SK-N-SH (cell line): ENCODE measurements at regions not wholly inside any gene's neighbourhood (a gene's known extent, or its start where the extent isn't known, plus 50 kb on each side); places are given as distances from the start of the nearest gene placed in this dataset.

Experiments used
- CTCF ChIA-PET: fragments of 300-600, 350-600 bp; formaldehyde crosslinking; extraction: SDS; loops from one replicate; lab custom pipeline; 2021; lab: Yijun Ruan, JAX
- POLR2A ChIA-PET: fragments of 350-600 bp; sonication (Branson Sonifier 250); formaldehyde crosslinking; extraction: SDS; loops from one replicate; lab custom pipeline; 2020; ENCODE audit warnings: antibody characterized with exemption, inconsistent platforms; lab: Yijun Ruan, JAX
- DNase-seq: peaks from one replicate; pipeline ENCODE4 v3.0.0; 2012
- H2AFZ ChIP-seq: fragments of 200-600 bp; sonication (generic); 2 replicates; pipeline ENCODE4 v1.8.1; 2016; ENCODE audit warnings: antibody characterized with exemption, mild to moderate bottlenecking, low read depth
- H3F3A ChIP-seq: fragments of 200-600 bp; sonication (generic); replicated peaks from 2 replicates; pipeline ENCODE3; 2016; ENCODE audit warnings: antibody characterized with exemption, mild to moderate bottlenecking; ENCODE audit not compliant: insufficient read depth
- H3K27ac ChIP-seq, 2 experiments: fragments of 200-500 bp in 1 of 2; fragments of 200-600 bp in 1 of 2; sonication (Bioruptor generic) in 1 of 2; sonication (generic), shearing (Covaris generic) in 1 of 2; 2 replicates each; pipeline versions ENCODE4 v1.5.1 to v1.6.1; 2014 to 2016; ENCODE audit warnings: low read depth in 2 of 2, inconsistent platforms in 1 of 2, low read length in 1 of 2, mild to moderate bottlenecking in 1 of 2, mixed read lengths in 1 of 2
- H3K27me3 ChIP-seq: fragments of 200-600 bp; sonication (generic), shearing (Covaris generic); 2 replicates; pipeline ENCODE4 v1.6.1; 2016; ENCODE audit warnings: mixed run types; ENCODE audit not compliant: insufficient read depth
- H3K36me3 ChIP-seq, 2 experiments: fragments of 200-500 bp in 1 of 2; fragments of 200-600 bp in 1 of 2; sonication (Bioruptor generic) in 1 of 2; sonication (generic) in 1 of 2; replicated peaks in 1 of 2; 2 replicates each; pipeline versions ENCODE3 to v1.5.1; 2014 to 2016; ENCODE audit warnings: low read length in 1 of 2, mild to moderate bottlenecking in 1 of 2; ENCODE audit not compliant: insufficient read depth in 2 of 2, control insufficient read depth in 1 of 2
- H3K4me1 ChIP-seq, 2 experiments: fragments of 200-500 bp in 1 of 2; fragments of 200-600 bp in 1 of 2; sonication (Bioruptor generic) in 1 of 2; sonication (generic), shearing (Covaris generic) in 1 of 2; 2 replicates each; pipeline versions ENCODE4 v1.5.1 to v1.6.1; 2014 to 2016; ENCODE audit warnings: low read depth in 1 of 2, low read length in 1 of 2, mixed run types in 1 of 2; ENCODE audit not compliant: insufficient read depth in 2 of 2, control insufficient read depth in 1 of 2
- H3K4me2 ChIP-seq: fragments of 200-600 bp; sonication (generic), shearing (Covaris generic); 2 replicates; pipeline ENCODE4 v1.6.1; 2017; ENCODE audit warnings: mixed run types
- H3K4me3 ChIP-seq, 2 experiments: fragments of 200-500 bp in 1 of 2; fragments of 200-600 bp in 1 of 2; sonication (Bioruptor generic) in 1 of 2; sonication (generic), shearing (Covaris generic) in 1 of 2; 2 replicates each; pipeline versions ENCODE4 v1.5.1 to v1.8.1; 2014 to 2016; ENCODE audit warnings: low read depth in 2 of 2, inconsistent platforms in 1 of 2, low read length in 1 of 2, mild to moderate bottlenecking in 1 of 2, mixed read lengths in 1 of 2, moderate library complexity in 1 of 2
- H3K79me2 ChIP-seq: fragments of 200-600 bp; sonication (generic); 2 replicates; pipeline ENCODE4 v1.8.1; 2017; ENCODE audit warnings: mild to moderate bottlenecking; ENCODE audit not compliant: insufficient read depth
- H3K9ac ChIP-seq: fragments of 200-600 bp; sonication (generic); 2 replicates; pipeline ENCODE4 v1.6.1; 2017; ENCODE audit warnings: mixed run types
- H3K9me2 ChIP-seq: fragments of 200-600 bp; sonication (generic); 2 replicates; pipeline ENCODE4 v1.6.1; 2017; ENCODE audit warnings: mixed run types
- H3K9me3 ChIP-seq: fragments of 200-600 bp; sonication (generic); 2 replicates; pipeline ENCODE4 v1.6.1; 2017; ENCODE audit warnings: mixed run types, mild to moderate bottlenecking, moderate library complexity
- H4K20me1 ChIP-seq: fragments of 200-600 bp; sonication (generic); 2 replicates; pipeline ENCODE4 v1.6.1; 2017; ENCODE audit warnings: mild to moderate bottlenecking, mixed run types; ENCODE audit not compliant: insufficient read depth
- CHD2 ChIP-seq: fragments of 150-350 bp; IDR thresholded peaks from 2 replicates; pipeline ENCODE4 v1.6.1; 2018; ENCODE audit warnings: low read length; ENCODE audit not compliant: partially characterized antibody
- EP300 ChIP-seq, 2 experiments: IDR thresholded peaks; 2 replicates each; pipeline versions ENCODE4 v1.4.0 to v1.6.1; 2012; ENCODE audit warnings: borderline replicate concordance in 1 of 2, low read depth in 1 of 2, low read length in 1 of 2
- FOSL2 ChIP-seq: IDR thresholded peaks from 2 replicates; pipeline ENCODE4 v1.4.0; 2012; ENCODE audit warnings: low read depth, mild to moderate bottlenecking, moderate library complexity, borderline replicate concordance
- FOXM1 ChIP-seq: IDR thresholded peaks from 2 replicates; pipeline ENCODE4 v1.4.0; 2012; ENCODE audit warnings: low read depth, mild to moderate bottlenecking
- MEF2A ChIP-seq: IDR thresholded peaks from 2 replicates; pipeline ENCODE4 v1.4.0; 2012; ENCODE audit warnings: low read depth, borderline replicate concordance
- MXI1 ChIP-seq: IDR thresholded peaks from 2 replicates; pipeline ENCODE4 v1.6.1; 2012; ENCODE audit warnings: mild to moderate bottlenecking, low read depth, low read length, improper control_type of control experiment
- NRF1 ChIP-seq: IDR thresholded peaks from 2 replicates; pipeline ENCODE4 v1.6.1; 2012; ENCODE audit warnings: low read depth, mild to moderate bottlenecking, low read length
- RXRA ChIP-seq: IDR thresholded peaks from 2 replicates; pipeline ENCODE4 v1.4.0; 2012; ENCODE audit warnings: low read depth, mild to moderate bottlenecking, borderline replicate concordance
- TAF1 ChIP-seq: IDR thresholded peaks from 2 replicates; pipeline ENCODE4 v1.6.1; 2012; ENCODE audit warnings: low read depth, mild to moderate bottlenecking, low read length, moderate library complexity, borderline replicate concordance
- TCF12 ChIP-seq: IDR thresholded peaks from 2 replicates; pipeline ENCODE4 v1.4.0; 2012
- WGBS: methylation state at CpG from one replicate; pipeline ENCODE4 v1.1.6; 2017; ENCODE audit warnings: low lambda C conversion rate; 5-methylcytosine and 5-hydroxymethylcytosine counted together
- TF ChIP-seq, protein P1 (sequence below): IDR thresholded peaks from 2 replicates; pipeline ENCODE4 v1.4.0; 2012; ENCODE audit warnings: low read depth, borderline replicate concordance
- TF ChIP-seq, protein P2 (sequence below): IDR thresholded peaks from 2 replicates; pipeline ENCODE4 v1.6.1; 2012; ENCODE audit warnings: mild to moderate bottlenecking, low read depth, low read length, moderate library complexity
- TF ChIP-seq, protein P3 (sequence below): fragments of 150-350 bp; IDR thresholded peaks from 2 replicates; pipeline ENCODE4 v1.6.1; 2017; ENCODE audit warnings: antibody characterized with exemption, low read length, low read depth, borderline replicate concordance
- TF ChIP-seq, protein P4 (sequence below): fragments of 150-350 bp; IDR thresholded peaks from 2 replicates; pipeline ENCODE4 v1.6.1; 2016; ENCODE audit warnings: mild to moderate bottlenecking, low read depth, low read length
- TF ChIP-seq, protein P5 (sequence below): fragments of 200-600 bp; sonication (generic); IDR thresholded peaks from 2 replicates; pipeline ENCODE4 v1.6.1; 2017; ENCODE audit warnings: antibody characterized with exemption, mild to moderate bottlenecking, moderate library complexity

DNA sequence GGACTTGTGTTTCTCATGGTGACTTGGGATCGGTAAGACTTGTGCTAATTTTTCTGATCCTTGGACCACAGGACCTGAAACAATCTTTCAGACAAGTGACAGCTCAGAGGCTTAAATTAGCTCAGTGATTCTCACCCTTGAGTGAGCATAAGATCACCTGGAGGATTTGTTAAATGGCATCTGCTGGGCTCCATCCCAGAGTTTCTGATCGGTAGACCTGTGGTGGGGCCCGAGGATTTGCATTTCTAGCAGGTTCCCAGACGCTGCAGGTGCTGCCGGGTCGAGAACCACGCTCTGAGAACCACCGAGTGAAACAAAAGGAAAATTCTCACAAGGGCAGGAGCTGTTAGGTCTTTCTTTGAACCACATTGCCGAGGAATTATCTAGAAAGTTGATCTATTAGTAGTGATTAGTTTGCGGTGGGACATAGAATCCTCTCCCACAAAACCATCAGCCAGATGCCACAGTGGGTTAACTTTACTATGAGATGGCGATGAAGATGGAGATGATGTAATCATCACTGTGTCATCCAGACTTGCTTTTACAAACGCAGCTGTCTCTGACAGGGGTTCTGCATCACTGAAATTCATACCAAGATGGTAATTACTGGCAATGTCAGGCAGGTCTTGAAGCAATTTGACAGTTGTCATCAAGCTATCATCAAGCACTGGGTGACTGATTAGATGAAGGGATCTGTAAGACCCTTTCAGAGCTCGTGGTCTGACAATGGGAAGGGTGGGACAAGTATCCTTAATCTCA is 184.0 kb downstream of the AACS start:
- DNase-seq: no peak
- Histone ChIP-seq H3K4me3 (no peak overlapping the region), H3K79me2 (no peaks in the 10 kb centered on the region), H3K36me3 (no peaks in the 10 kb centered on the region), H2AFZ (no peak overlapping the region), H3K9ac (no peak overlapping the region), H3K27me3 (no peaks in the 10 kb centered on the region), H3K9me2 (no peaks in the 10 kb centered on the region), H3K27ac (no peak overlapping the region), H3K4me2 (no peak overlapping the region), H3K4me1 (no peaks in the 10 kb centered on the region), H3F3A (no peaks in the 10 kb centered on the region), H4K20me1 (no peaks in the 10 kb centered on the region), H3K9me3 (no peaks in the 10 kb centered on the region)
- 29% methylated on average over 13 of the region's 13 CpGs for WGBS
- POLR2A ChIA-PET: no interaction called here
- no peak for TF ChIP-seq TCF12
- no peak for TF ChIP-seq NRF1
- TF ChIP-seq EP300 (IDR thresholded peaks at IDR 0.05; ENCODE audit: borderline replicate concordance in 1 of 2, low read depth in 1 of 2, low read length in 1 of 2): no peak
- no peak for TF ChIP-seq MEF2A
- TF ChIP-seq, protein P1, sequence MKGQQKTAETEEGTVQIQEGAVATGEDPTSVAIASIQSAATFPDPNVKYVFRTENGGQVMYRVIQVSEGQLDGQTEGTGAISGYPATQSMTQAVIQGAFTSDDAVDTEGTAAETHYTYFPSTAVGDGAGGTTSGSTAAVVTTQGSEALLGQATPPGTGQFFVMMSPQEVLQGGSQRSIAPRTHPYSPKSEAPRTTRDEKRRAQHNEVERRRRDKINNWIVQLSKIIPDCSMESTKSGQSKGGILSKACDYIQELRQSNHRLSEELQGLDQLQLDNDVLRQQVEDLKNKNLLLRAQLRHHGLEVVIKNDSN: no peak
- no peak for TF ChIP-seq RXRA
- TF ChIP-seq CHD2: no peak
- TF ChIP-seq, protein P2, sequence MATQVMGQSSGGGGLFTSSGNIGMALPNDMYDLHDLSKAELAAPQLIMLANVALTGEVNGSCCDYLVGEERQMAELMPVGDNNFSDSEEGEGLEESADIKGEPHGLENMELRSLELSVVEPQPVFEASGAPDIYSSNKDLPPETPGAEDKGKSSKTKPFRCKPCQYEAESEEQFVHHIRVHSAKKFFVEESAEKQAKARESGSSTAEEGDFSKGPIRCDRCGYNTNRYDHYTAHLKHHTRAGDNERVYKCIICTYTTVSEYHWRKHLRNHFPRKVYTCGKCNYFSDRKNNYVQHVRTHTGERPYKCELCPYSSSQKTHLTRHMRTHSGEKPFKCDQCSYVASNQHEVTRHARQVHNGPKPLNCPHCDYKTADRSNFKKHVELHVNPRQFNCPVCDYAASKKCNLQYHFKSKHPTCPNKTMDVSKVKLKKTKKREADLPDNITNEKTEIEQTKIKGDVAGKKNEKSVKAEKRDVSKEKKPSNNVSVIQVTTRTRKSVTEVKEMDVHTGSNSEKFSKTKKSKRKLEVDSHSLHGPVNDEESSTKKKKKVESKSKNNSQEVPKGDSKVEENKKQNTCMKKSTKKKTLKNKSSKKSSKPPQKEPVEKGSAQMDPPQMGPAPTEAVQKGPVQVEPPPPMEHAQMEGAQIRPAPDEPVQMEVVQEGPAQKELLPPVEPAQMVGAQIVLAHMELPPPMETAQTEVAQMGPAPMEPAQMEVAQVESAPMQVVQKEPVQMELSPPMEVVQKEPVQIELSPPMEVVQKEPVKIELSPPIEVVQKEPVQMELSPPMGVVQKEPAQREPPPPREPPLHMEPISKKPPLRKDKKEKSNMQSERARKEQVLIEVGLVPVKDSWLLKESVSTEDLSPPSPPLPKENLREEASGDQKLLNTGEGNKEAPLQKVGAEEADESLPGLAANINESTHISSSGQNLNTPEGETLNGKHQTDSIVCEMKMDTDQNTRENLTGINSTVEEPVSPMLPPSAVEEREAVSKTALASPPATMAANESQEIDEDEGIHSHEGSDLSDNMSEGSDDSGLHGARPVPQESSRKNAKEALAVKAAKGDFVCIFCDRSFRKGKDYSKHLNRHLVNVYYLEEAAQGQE: no peak
- no peak for TF ChIP-seq TAF1
- TF ChIP-seq, protein P3, sequence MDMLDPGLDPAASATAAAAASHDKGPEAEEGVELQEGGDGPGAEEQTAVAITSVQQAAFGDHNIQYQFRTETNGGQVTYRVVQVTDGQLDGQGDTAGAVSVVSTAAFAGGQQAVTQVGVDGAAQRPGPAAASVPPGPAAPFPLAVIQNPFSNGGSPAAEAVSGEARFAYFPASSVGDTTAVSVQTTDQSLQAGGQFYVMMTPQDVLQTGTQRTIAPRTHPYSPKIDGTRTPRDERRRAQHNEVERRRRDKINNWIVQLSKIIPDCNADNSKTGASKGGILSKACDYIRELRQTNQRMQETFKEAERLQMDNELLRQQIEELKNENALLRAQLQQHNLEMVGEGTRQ: no peak
- TF ChIP-seq MXI1: no peak
- TF ChIP-seq FOXM1: no peak
- TF ChIP-seq, protein P4, sequence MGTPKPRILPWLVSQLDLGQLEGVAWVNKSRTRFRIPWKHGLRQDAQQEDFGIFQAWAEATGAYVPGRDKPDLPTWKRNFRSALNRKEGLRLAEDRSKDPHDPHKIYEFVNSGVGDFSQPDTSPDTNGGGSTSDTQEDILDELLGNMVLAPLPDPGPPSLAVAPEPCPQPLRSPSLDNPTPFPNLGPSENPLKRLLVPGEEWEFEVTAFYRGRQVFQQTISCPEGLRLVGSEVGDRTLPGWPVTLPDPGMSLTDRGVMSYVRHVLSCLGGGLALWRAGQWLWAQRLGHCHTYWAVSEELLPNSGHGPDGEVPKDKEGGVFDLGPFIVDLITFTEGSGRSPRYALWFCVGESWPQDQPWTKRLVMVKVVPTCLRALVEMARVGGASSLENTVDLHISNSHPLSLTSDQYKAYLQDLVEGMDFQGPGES: no peak
- no peak for TF ChIP-seq FOSL2
- TF ChIP-seq, protein P5, sequence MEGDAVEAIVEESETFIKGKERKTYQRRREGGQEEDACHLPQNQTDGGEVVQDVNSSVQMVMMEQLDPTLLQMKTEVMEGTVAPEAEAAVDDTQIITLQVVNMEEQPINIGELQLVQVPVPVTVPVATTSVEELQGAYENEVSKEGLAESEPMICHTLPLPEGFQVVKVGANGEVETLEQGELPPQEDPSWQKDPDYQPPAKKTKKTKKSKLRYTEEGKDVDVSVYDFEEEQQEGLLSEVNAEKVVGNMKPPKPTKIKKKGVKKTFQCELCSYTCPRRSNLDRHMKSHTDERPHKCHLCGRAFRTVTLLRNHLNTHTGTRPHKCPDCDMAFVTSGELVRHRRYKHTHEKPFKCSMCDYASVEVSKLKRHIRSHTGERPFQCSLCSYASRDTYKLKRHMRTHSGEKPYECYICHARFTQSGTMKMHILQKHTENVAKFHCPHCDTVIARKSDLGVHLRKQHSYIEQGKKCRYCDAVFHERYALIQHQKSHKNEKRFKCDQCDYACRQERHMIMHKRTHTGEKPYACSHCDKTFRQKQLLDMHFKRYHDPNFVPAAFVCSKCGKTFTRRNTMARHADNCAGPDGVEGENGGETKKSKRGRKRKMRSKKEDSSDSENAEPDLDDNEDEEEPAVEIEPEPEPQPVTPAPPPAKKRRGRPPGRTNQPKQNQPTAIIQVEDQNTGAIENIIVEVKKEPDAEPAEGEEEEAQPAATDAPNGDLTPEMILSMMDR: no peak
- CTCF ChIA-PET: no interaction called here
